Endothelial cell of umbilical vein (primary cell): ENCODE measurements at regions not wholly inside any gene's neighbourhood (a gene's known extent, or its start where the extent isn't known, plus 50 kb on each side); places are given as distances from the start of the nearest gene placed in this dataset.

Source experiments
- BruUV-seq: library from RNA; stranded (reverse); fragments of 400-500 nt; replicated peaks from 2 replicates; lab custom pipeline; 2021; lab: Mats Ljungman, UMichigan
- CTCF ChIA-PET: fragments of 300-600, 350-600 bp; sonication (Branson Sonifier 250); formaldehyde crosslinking; loops from one replicate; lab custom pipeline; 2021; ENCODE audit warnings: antibody characterized with exemption, inconsistent platforms; lab: Charles Lee
- POLR2A ChIA-PET: fragments of 300-600, 350-600 bp; sonication (Branson Sonifier 250); formaldehyde crosslinking; loops from one replicate; lab custom pipeline; 2021; ENCODE audit warnings: antibody characterized with exemption, inconsistent platforms; lab: Charles Lee
- DNase-seq: peaks from one replicate; pipeline ENCODE4 v3.0.0-alpha.2; 2011; ENCODE audit warnings: low read depth, low spot score
- FAIRE-seq: peaks from 2 replicates; lab custom pipeline; 2011; peaks lifted over from hg19 to GRCh38; lab: Jason Lieb, UNC
- H2AFZ ChIP-seq: 2 replicates; pipeline ENCODE4 v1.6.0; 2012; ENCODE audit warnings: low read depth, low read length, control low read depth, inconsistent platforms
- H3K27ac ChIP-seq: 2 replicates; pipeline ENCODE4 v1.5.1; 2011; ENCODE audit warnings: low read depth, mild to moderate bottlenecking, control low read depth, low read length, moderate library complexity; ENCODE audit not compliant: insufficient read depth
- H3K27me3 ChIP-seq, 2 experiments: 2 replicates each; pipeline versions ENCODE4 v1.6.0 to v1.6.1; 2011; ENCODE audit warnings: low read length in 2 of 2, mixed read lengths in 1 of 2; ENCODE audit not compliant: control insufficient read depth in 2 of 2, insufficient read depth in 2 of 2
- H3K36me3 ChIP-seq, 2 experiments: 2 replicates in 1 of 2; 3 replicates in 1 of 2; pipeline ENCODE4 v1.5.1; 2011; ENCODE audit warnings: low read length in 2 of 2, mild to moderate bottlenecking in 1 of 2, moderate library complexity in 1 of 2; ENCODE audit not compliant: control insufficient read depth in 2 of 2, insufficient read depth in 2 of 2; ENCODE audit errors: extremely low read depth in 1 of 2
- H3K4me1 ChIP-seq: 3 replicates; pipeline ENCODE4 v1.5.1; 2011; ENCODE audit warnings: mild to moderate bottlenecking, low read length; ENCODE audit not compliant: control insufficient read depth, insufficient read depth; ENCODE audit errors: extremely low read depth
- H3K4me2 ChIP-seq: 2 replicates; pipeline ENCODE4 v1.6.1; 2011; ENCODE audit warnings: low read length, control low read depth, mixed read lengths; ENCODE audit not compliant: insufficient read depth
- H3K4me3 ChIP-seq, 3 experiments: fragments of 200-600 bp in 1 of 3; sonication (generic), shearing (Covaris generic) in 1 of 3; replicated peaks in 1 of 3; 2 replicates each; pipeline ENCODE4 v1.5.1; 2011 to 2016; ENCODE audit warnings: control low read depth in 3 of 3, low read length in 3 of 3, mild to moderate bottlenecking in 2 of 3, inconsistent platforms in 1 of 3, low read depth in 1 of 3, moderate library complexity in 1 of 3; ENCODE audit not compliant: insufficient read depth in 1 of 3
- H3K79me2 ChIP-seq: 2 replicates; pipeline ENCODE4 v1.6.0; 2012; ENCODE audit warnings: low read length, inconsistent platforms; ENCODE audit not compliant: control insufficient read depth, insufficient read depth
- H3K9ac ChIP-seq: replicated peaks from 2 replicates; pipeline ENCODE3; 2011; ENCODE audit warnings: low read length, control low read depth; ENCODE audit not compliant: insufficient read depth; ENCODE audit errors: extremely low read depth
- H3K9me1 ChIP-seq: replicated peaks from 3 replicates; pipeline ENCODE4 v1.6.0; 2011; ENCODE audit warnings: mild to moderate bottlenecking, low read length; ENCODE audit not compliant: control insufficient read depth, insufficient read depth; ENCODE audit errors: extremely low read depth
- H3K9me3 ChIP-seq: replicated peaks from 2 replicates; pipeline ENCODE4 v1.5.1; 2012; ENCODE audit warnings: low read length, inconsistent platforms; ENCODE audit not compliant: control insufficient read depth, insufficient read depth
- H4K20me1 ChIP-seq: replicated peaks from 2 replicates; pipeline ENCODE3; 2011; ENCODE audit warnings: mild to moderate bottlenecking, low read length; ENCODE audit not compliant: control insufficient read depth, insufficient read depth; ENCODE audit errors: extremely low read depth
- EZH2 ChIP-seq: IDR thresholded peaks from 2 replicates; pipeline ENCODE4 v1.6.1; 2012; ENCODE audit warnings: borderline replicate concordance, low read depth, mild to moderate bottlenecking, moderate library complexity, low read length, inconsistent platforms; ENCODE audit not compliant: severe bottlenecking
- FOS ChIP-seq: IDR thresholded peaks from 2 replicates; pipeline ENCODE4 v1.6.1; 2011; ENCODE audit warnings: mild to moderate bottlenecking, low read length, moderate library complexity, borderline replicate concordance; ENCODE audit not compliant: insufficient read depth
- GATA2 ChIP-seq: IDR thresholded peaks from 2 replicates; pipeline ENCODE4 v1.7.0; 2011; ENCODE audit warnings: low read depth, mild to moderate bottlenecking, moderate library complexity, mixed read lengths, low read length; ENCODE audit not compliant: insufficient read length, insufficient read depth
- JUN ChIP-seq: IDR thresholded peaks from 2 replicates; pipeline ENCODE4 v1.6.1; 2011; ENCODE audit warnings: borderline replicate concordance, low read depth; ENCODE audit not compliant: insufficient read length, insufficient read depth
- MYC ChIP-seq: IDR thresholded peaks from one replicate; pipeline ENCODE4 v1.6.1; 2011; ENCODE audit warnings: mild to moderate bottlenecking, low read depth, low read length
- POLR2A ChIP-seq: IDR thresholded peaks from 2 replicates; pipeline ENCODE4 v1.6.1; 2012; ENCODE audit warnings: low read depth, mild to moderate bottlenecking, control low read depth, low read length
- POLR2AphosphoS5 ChIP-seq: IDR thresholded peaks from 2 replicates; pipeline ENCODE4 v1.6.1; 2012; ENCODE audit warnings: low read depth, mild to moderate bottlenecking, control low read depth, low read length, moderate library complexity; ENCODE audit not compliant: insufficient read depth
- dilution Hi-C: fragments of 300-500 bp; cut with MboI; formaldehyde crosslinking; loops from one replicate; pipeline ENCODE4 v1.15.0; 2019; ENCODE audit warnings: low sequenced_read_pairs; ENCODE audit not compliant: extremely low pct_ligation_motif_present
- intact Hi-C: fragments of 100-400 bp; cut with micrococcal nuclease; formaldehyde crosslinking; loops from one replicate; pipeline ENCODE4 v1.10.0; 2022
- TF ChIP-seq, protein P1 (sequence below), 2 donors: IDR thresholded peaks; 1 replicate in 1 of 2; 2 replicates in 1 of 2; pipeline ENCODE4 v1.5.1; 2011; ENCODE audit warnings: low read length in 2 of 2, mild to moderate bottlenecking in 2 of 2, moderate library complexity in 2 of 2, control low read depth in 1 of 2, inconsistent platforms in 1 of 2, low read depth in 1 of 2; ENCODE audit not compliant: insufficient read depth in 1 of 2; ENCODE audit errors: extremely low read depth in 1 of 2
- TF ChIP-seq, protein P2 (sequence below): IDR thresholded peaks from 2 replicates; pipeline ENCODE4 v1.6.1; 2011; ENCODE audit not compliant: insufficient read depth, insufficient read length

GRCh38 chr6:14715076-14715475 lies 530.8 kb upstream of the JARID2 start:
- intact Hi-C loops (loop anchor here (10.0 kb wide), 1 partner anchor 500 kb away; no protein-coding TSS in a partner anchor), dilution Hi-C loops (no loop called here)
- Histone ChIP-seq H3K4me3 (no peak overlapping the region), H3K9me3 (no peaks in the 10 kb centered on the region), H3K27ac (no peak overlapping the region), H3K79me2 (no peaks in the 10 kb centered on the region), H2AFZ (no peak overlapping the region), H3K9ac (no peak overlapping the region), H4K20me1 (no peaks in the 10 kb centered on the region), H3K27me3 (no peaks in the 10 kb centered on the region), H3K36me3 (no peaks in the 10 kb centered on the region), H3K9me1 (no peaks in the 10 kb centered on the region), H3K4me2 (no peak overlapping the region), H3K4me1 (no peaks in the 10 kb centered on the region)
- FAIRE-seq (no peak), DNase-seq (no peak)
- no peak for TF ChIP-seq MYC
- TF ChIP-seq, protein P1, sequence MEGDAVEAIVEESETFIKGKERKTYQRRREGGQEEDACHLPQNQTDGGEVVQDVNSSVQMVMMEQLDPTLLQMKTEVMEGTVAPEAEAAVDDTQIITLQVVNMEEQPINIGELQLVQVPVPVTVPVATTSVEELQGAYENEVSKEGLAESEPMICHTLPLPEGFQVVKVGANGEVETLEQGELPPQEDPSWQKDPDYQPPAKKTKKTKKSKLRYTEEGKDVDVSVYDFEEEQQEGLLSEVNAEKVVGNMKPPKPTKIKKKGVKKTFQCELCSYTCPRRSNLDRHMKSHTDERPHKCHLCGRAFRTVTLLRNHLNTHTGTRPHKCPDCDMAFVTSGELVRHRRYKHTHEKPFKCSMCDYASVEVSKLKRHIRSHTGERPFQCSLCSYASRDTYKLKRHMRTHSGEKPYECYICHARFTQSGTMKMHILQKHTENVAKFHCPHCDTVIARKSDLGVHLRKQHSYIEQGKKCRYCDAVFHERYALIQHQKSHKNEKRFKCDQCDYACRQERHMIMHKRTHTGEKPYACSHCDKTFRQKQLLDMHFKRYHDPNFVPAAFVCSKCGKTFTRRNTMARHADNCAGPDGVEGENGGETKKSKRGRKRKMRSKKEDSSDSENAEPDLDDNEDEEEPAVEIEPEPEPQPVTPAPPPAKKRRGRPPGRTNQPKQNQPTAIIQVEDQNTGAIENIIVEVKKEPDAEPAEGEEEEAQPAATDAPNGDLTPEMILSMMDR (IDR thresholded peaks at IDR 0.05; ENCODE audit: extremely low read depth in 1 of 2, insufficient read depth in 1 of 2, low read depth in 1 of 2, low read length in 2 of 2) = no peak
- TF ChIP-seq, protein P2, sequence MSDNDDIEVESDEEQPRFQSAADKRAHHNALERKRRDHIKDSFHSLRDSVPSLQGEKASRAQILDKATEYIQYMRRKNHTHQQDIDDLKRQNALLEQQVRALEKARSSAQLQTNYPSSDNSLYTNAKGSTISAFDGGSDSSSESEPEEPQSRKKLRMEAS = no peak
- no peak for TF ChIP-seq FOS
- TF ChIP-seq GATA2 = no peak
- no peak for TF ChIP-seq POLR2AphosphoS5
- no peak for TF ChIP-seq EZH2
- no peak for TF ChIP-seq JUN
- TF ChIP-seq POLR2A = no peak
- POLR2A ChIA-PET = no interaction called here
- no TSS peak for BruUV-seq
- CTCF ChIA-PET = no interaction called here
